A673 (cell line): ENCODE measurements at regions not wholly inside any gene's neighbourhood (a gene's known extent, or its start where the extent isn't known, plus 50 kb on each side); places are given as distances from the start of the nearest gene placed in this dataset.

Source experiments
- BruUV-seq: library from RNA; stranded (reverse); fragments of 400-500 nt; replicated peaks from 2 replicates; lab custom pipeline; 2021; lab: Mats Ljungman, UMichigan
- CTCF ChIA-PET: fragments of 300-600 bp; sonication (Branson Sonifier 250); formaldehyde crosslinking; loops from one replicate; lab custom pipeline; 2022; ENCODE audit warnings: antibody characterized with exemption; lab: Charles Lee
- POLR2A ChIA-PET: fragments of 300-600 bp; sonication (Branson Sonifier 250); formaldehyde crosslinking; loops from one replicate; lab custom pipeline; 2022; ENCODE audit warnings: antibody characterized with exemption; ENCODE audit not compliant: low non-redundant PET; lab: Charles Lee
- DNase-seq: peaks from one replicate; pipeline ENCODE4 v3.0.0-alpha.2; 2015; ENCODE audit warnings: low spot score
- H3K27ac ChIP-seq: fragments of 200-600 bp; sonication (generic); 2 replicates; pipeline ENCODE4 v1.5.1; 2016; ENCODE audit warnings: mixed run types, low read depth, mild to moderate bottlenecking, mixed read lengths, antibody characterized with exemption, low read length; ENCODE audit not compliant: poor library complexity, severe bottlenecking
- H3K27me3 ChIP-seq: fragments of 200-600 bp; sonication (generic); replicated peaks from 2 replicates; pipeline ENCODE4 v1.6.1; 2017; ENCODE audit warnings: mixed run types, low read depth, mild to moderate bottlenecking, mixed read lengths, antibody characterized with exemption, low read length; ENCODE audit not compliant: insufficient read depth, poor library complexity
- H3K36me3 ChIP-seq: fragments of 200-600 bp; sonication (generic); 2 replicates; pipeline ENCODE4 v1.6.1; 2016; ENCODE audit warnings: mixed run types, mild to moderate bottlenecking, mixed read lengths, antibody characterized with exemption, low read length; ENCODE audit not compliant: insufficient read depth, poor library complexity, severe bottlenecking
- H3K4me1 ChIP-seq: fragments of 200-600 bp; sonication (generic); 2 replicates; pipeline ENCODE4 v1.6.1; 2017; ENCODE audit warnings: mixed run types, mild to moderate bottlenecking, mixed read lengths, antibody characterized with exemption, low read length; ENCODE audit not compliant: insufficient read depth, poor library complexity, severe bottlenecking
- H3K4me3 ChIP-seq: fragments of 200-600 bp; sonication (generic); 2 replicates; pipeline ENCODE4 v1.5.1; 2016; ENCODE audit warnings: low read depth, mixed run types, mild to moderate bottlenecking, mixed read lengths, low read length; ENCODE audit not compliant: poor library complexity, severe bottlenecking
- H3K9me3 ChIP-seq: fragments of 200-600 bp; sonication (generic); 2 replicates; pipeline ENCODE4 v1.6.1; 2016; ENCODE audit warnings: mixed run types, low read depth, mild to moderate bottlenecking, mixed read lengths, antibody characterized with exemption, low read length; ENCODE audit not compliant: poor library complexity, severe bottlenecking
- CTCF ChIP-seq: fragments of 300-800, 200-600 bp; sonication (generic); conservative IDR thresholded peaks from 2 replicates; pipeline ENCODE4 v1.5.1; 2017; ENCODE audit warnings: low read depth, mild to moderate bottlenecking, antibody characterized with exemption, low read length, moderate library complexity, mixed read lengths
- EZH2 ChIP-seq: fragments of 200-600 bp; sonication (generic); IDR thresholded peaks from 2 replicates; pipeline ENCODE4 v1.6.1; 2017; ENCODE audit warnings: borderline replicate concordance, low read depth, mild to moderate bottlenecking, mixed read lengths, antibody characterized with exemption, low read length; ENCODE audit not compliant: poor library complexity, severe bottlenecking
- intact Hi-C: fragments of 100-400 bp; cut with micrococcal nuclease; formaldehyde crosslinking; loops from one replicate; pipeline ENCODE4 v1.10.0; 2022; ENCODE audit not compliant: unreplicated experiment

- no peaks in the 10 kb centered on the region for H3K27me3 ChIP-seq
- POLR2A ChIA-PET = no interaction called here
- TF ChIP-seq CTCF (no peak), EZH2 (no peak)
- no peak overlapping the region for H3K4me3 ChIP-seq
- CTCF ChIA-PET = no interaction called here
- no TSS peak for BruUV-seq
- intact Hi-C loops = no loop called here
- H3K9me3 ChIP-seq = no peaks in the 10 kb centered on the region
- DNase-seq = no peak
- no peak overlapping the region for H3K27ac ChIP-seq
- no peaks in the 10 kb centered on the region for H3K36me3 ChIP-seq
- H3K4me1 ChIP-seq = no peaks in the 10 kb centered on the region
These were observed 387.9 kb upstream of the PTBP2 start for GRCh38 chr1:96333522-96334235.

- no peaks in the 10 kb centered on the region for H3K27me3 ChIP-seq
- no peaks in the 10 kb centered on the region for H3K9me3 ChIP-seq
- H3K27ac ChIP-seq = no peak overlapping the region
- no peak overlapping the region for H3K4me3 ChIP-seq
- no TSS peak for BruUV-seq
- TF ChIP-seq EZH2 (no peak), CTCF (no peak)
- H3K36me3 ChIP-seq = no peaks in the 10 kb centered on the region
- intact Hi-C loops = no loop called here
- no peak for DNase-seq
- ChIA-PET POLR2A (no interaction called here), CTCF (no interaction called here)
- no peaks in the 10 kb centered on the region for H3K4me1 ChIP-seq
These were observed 387.4 kb upstream of the PTBP2 start for GRCh38 chr1:96334236-96334557.

- POLR2A ChIA-PET = interaction anchor here (0.6 kb wide), 1 partner anchor 178 kb away, joined by 9 read pairs; no protein-coding TSS in a partner anchor
- Histone ChIP-seq H3K27ac (no peak overlapping the region), H3K4me1 (no peaks in the 10 kb centered on the region), H3K36me3 (no peaks in the 10 kb centered on the region), H3K9me3 (no peaks in the 10 kb centered on the region), H3K27me3 (no peaks in the 10 kb centered on the region), H3K4me3 (no peak overlapping the region)
- CTCF ChIA-PET = no interaction called here
- TF ChIP-seq EZH2 (no peak), CTCF (no peak)
- BruUV-seq = no TSS peak
- DNase-seq = no peak
- intact Hi-C loops = no loop called here
These were observed 383.0 kb upstream of the PTBP2 start for GRCh38 chr1:96338622-96339021.
